A673 (cell line): ENCODE measurements at regions not wholly inside any gene's neighbourhood (a gene's known extent, or its start where the extent isn't known, plus 50 kb on each side); places are given as distances from the start of the nearest gene placed in this dataset.

Experiments used
- BruUV-seq: library from RNA; stranded (reverse); fragments of 400-500 nt; replicated peaks from 2 replicates; lab custom pipeline; 2021; lab: Mats Ljungman, UMichigan
- CTCF ChIA-PET: fragments of 300-600 bp; sonication (Branson Sonifier 250); formaldehyde crosslinking; loops from one replicate; lab custom pipeline; 2022; ENCODE audit warnings: antibody characterized with exemption; lab: Charles Lee
- POLR2A ChIA-PET: fragments of 300-600 bp; sonication (Branson Sonifier 250); formaldehyde crosslinking; loops from one replicate; lab custom pipeline; 2022; ENCODE audit warnings: antibody characterized with exemption; ENCODE audit not compliant: low non-redundant PET; lab: Charles Lee
- DNase-seq: peaks from one replicate; pipeline ENCODE4 v3.0.0-alpha.2; 2015; ENCODE audit warnings: low spot score
- H3K27ac ChIP-seq: fragments of 200-600 bp; sonication (generic); 2 replicates; pipeline ENCODE4 v1.5.1; 2016; ENCODE audit warnings: mixed run types, low read depth, mild to moderate bottlenecking, mixed read lengths, antibody characterized with exemption, low read length; ENCODE audit not compliant: poor library complexity, severe bottlenecking
- H3K27me3 ChIP-seq: fragments of 200-600 bp; sonication (generic); replicated peaks from 2 replicates; pipeline ENCODE4 v1.6.1; 2017; ENCODE audit warnings: mixed run types, low read depth, mild to moderate bottlenecking, mixed read lengths, antibody characterized with exemption, low read length; ENCODE audit not compliant: insufficient read depth, poor library complexity
- H3K36me3 ChIP-seq: fragments of 200-600 bp; sonication (generic); 2 replicates; pipeline ENCODE4 v1.6.1; 2016; ENCODE audit warnings: mixed run types, mild to moderate bottlenecking, mixed read lengths, antibody characterized with exemption, low read length; ENCODE audit not compliant: insufficient read depth, poor library complexity, severe bottlenecking
- H3K4me1 ChIP-seq: fragments of 200-600 bp; sonication (generic); 2 replicates; pipeline ENCODE4 v1.6.1; 2017; ENCODE audit warnings: mixed run types, mild to moderate bottlenecking, mixed read lengths, antibody characterized with exemption, low read length; ENCODE audit not compliant: insufficient read depth, poor library complexity, severe bottlenecking
- H3K4me3 ChIP-seq: fragments of 200-600 bp; sonication (generic); 2 replicates; pipeline ENCODE4 v1.5.1; 2016; ENCODE audit warnings: low read depth, mixed run types, mild to moderate bottlenecking, mixed read lengths, low read length; ENCODE audit not compliant: poor library complexity, severe bottlenecking
- H3K9me3 ChIP-seq: fragments of 200-600 bp; sonication (generic); 2 replicates; pipeline ENCODE4 v1.6.1; 2016; ENCODE audit warnings: mixed run types, low read depth, mild to moderate bottlenecking, mixed read lengths, antibody characterized with exemption, low read length; ENCODE audit not compliant: poor library complexity, severe bottlenecking
- EZH2 ChIP-seq: fragments of 200-600 bp; sonication (generic); IDR thresholded peaks from 2 replicates; pipeline ENCODE4 v1.6.1; 2017; ENCODE audit warnings: borderline replicate concordance, low read depth, mild to moderate bottlenecking, mixed read lengths, antibody characterized with exemption, low read length; ENCODE audit not compliant: poor library complexity, severe bottlenecking
- intact Hi-C: fragments of 100-400 bp; cut with micrococcal nuclease; formaldehyde crosslinking; loops from one replicate; pipeline ENCODE4 v1.10.0; 2022; ENCODE audit not compliant: unreplicated experiment
- TF ChIP-seq, protein P1 (sequence below): fragments of 300-800, 200-600 bp; sonication (generic); conservative IDR thresholded peaks from 2 replicates; pipeline ENCODE4 v1.5.1; 2017; ENCODE audit warnings: low read depth, mild to moderate bottlenecking, antibody characterized with exemption, low read length, moderate library complexity, mixed read lengths

DNA sequence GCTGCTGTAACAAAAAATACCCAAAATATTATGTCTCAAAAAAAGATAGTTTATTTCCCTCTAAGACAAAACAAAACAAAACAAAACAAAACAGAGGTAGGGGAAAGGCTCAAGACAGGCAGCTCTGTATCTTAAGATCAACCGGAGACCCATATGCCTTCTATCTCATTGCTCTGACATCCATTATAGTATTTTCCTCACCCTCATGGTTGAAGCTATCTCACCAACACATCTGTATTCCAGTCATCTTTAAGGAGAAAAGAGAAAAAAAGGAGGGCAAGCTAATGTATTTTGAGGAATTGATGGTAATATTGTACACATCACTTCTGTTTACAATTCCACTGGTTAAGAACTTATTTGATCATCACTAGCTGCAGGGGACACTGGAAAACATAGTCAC, 239.7 kb downstream of the ICOS start:
- BruUV-seq = no TSS peak
- intact Hi-C loops = no loop called here
- CTCF ChIA-PET = no interaction called here

GRCh38 chr2:204177251-204177976, 240.9 kb downstream of the ICOS start:
- no TSS peak for BruUV-seq
- Histone ChIP-seq H3K27ac (peak overlapping the region; percentile 82), H3K9me3 (no peaks in the 10 kb centered on the region), H3K4me3 (no peak overlapping the region), H3K4me1 (peaks cover 30% of the 10 kb centered on the region), H3K27me3 (no peaks in the 10 kb centered on the region), H3K36me3 (no peaks in the 10 kb centered on the region)
- POLR2A ChIA-PET = interaction anchor here (0.7 kb wide), 1 partner anchor 953 kb away, joined by 7 read pairs; no protein-coding TSS in a partner anchor
- TF ChIP-seq, protein P1, sequence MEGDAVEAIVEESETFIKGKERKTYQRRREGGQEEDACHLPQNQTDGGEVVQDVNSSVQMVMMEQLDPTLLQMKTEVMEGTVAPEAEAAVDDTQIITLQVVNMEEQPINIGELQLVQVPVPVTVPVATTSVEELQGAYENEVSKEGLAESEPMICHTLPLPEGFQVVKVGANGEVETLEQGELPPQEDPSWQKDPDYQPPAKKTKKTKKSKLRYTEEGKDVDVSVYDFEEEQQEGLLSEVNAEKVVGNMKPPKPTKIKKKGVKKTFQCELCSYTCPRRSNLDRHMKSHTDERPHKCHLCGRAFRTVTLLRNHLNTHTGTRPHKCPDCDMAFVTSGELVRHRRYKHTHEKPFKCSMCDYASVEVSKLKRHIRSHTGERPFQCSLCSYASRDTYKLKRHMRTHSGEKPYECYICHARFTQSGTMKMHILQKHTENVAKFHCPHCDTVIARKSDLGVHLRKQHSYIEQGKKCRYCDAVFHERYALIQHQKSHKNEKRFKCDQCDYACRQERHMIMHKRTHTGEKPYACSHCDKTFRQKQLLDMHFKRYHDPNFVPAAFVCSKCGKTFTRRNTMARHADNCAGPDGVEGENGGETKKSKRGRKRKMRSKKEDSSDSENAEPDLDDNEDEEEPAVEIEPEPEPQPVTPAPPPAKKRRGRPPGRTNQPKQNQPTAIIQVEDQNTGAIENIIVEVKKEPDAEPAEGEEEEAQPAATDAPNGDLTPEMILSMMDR = no peak
- TF ChIP-seq EZH2 = no peak
- CTCF ChIA-PET = interaction anchor here (0.9 to 1.0 kb wide), 2 partner anchors 152 to 408 kb away, joined by 3 to 23 read pairs; no protein-coding TSS in a partner anchor
- intact Hi-C loops = no loop called here
- DNase-seq = peak; percentile 66

More for the DNA sequence above, 239.7 kb downstream of the ICOS start:
- POLR2A ChIA-PET = no interaction called here
- no peaks in the 10 kb centered on the region for H3K27me3 ChIP-seq
- DNase-seq = no peak
- peaks cover 37% of the 10 kb centered on the region for H3K4me1 ChIP-seq
- H3K4me3 ChIP-seq = no peak overlapping the region
- TF ChIP-seq, protein P1 = no peak
- TF ChIP-seq EZH2 = no peak
- H3K36me3 ChIP-seq = no peaks in the 10 kb centered on the region
- no peaks in the 10 kb centered on the region for H3K9me3 ChIP-seq
- H3K27ac ChIP-seq = peak overlapping the region; percentile 82

GRCh38 chr2:204177977-204178522, 241.5 kb downstream of the ICOS start:
- peak; percentile 72 for DNase-seq
- ChIA-PET CTCF (interaction anchor here (0.9 to 1.0 kb wide), 3 partner anchors 33 to 408 kb away, joined by 3 to 23 read pairs (median 6); no protein-coding TSS in a partner anchor), POLR2A (no interaction called here)
- H3K27me3 ChIP-seq = no peaks in the 10 kb centered on the region
- no peaks in the 10 kb centered on the region for H3K36me3 ChIP-seq
- peaks cover 28% of the 10 kb centered on the region for H3K4me1 ChIP-seq
- H3K9me3 ChIP-seq = no peaks in the 10 kb centered on the region
- no peak for TF ChIP-seq EZH2
- TF ChIP-seq, protein P1 = peak; percentile 81
- H3K27ac ChIP-seq = peak overlapping the region; percentile 82
- H3K4me3 ChIP-seq = no peak overlapping the region
- intact Hi-C loops = no loop called here
- BruUV-seq = no TSS peak
